Liver (tissue), 7 donors: ENCODE measurements at regions not wholly inside any gene's neighbourhood (a gene's known extent, or its start where the extent isn't known, plus 50 kb on each side); places are given as distances from the start of the nearest gene placed in this dataset.

ENCODE experiments used
- DNase-seq: peaks from one replicate; pipeline ENCODE4 v3.0.0-alpha.2; 2017; ENCODE audit warnings: low spot score
- H3K27ac ChIP-seq, 2 donors: one replicate each; pipeline ENCODE4 v1.7.0; 2013; ENCODE audit warnings: inconsistent platforms in 2 of 2, low read length in 2 of 2, control low read depth in 1 of 2, low read depth in 1 of 2, mild to moderate bottlenecking in 1 of 2
- H3K27me3 ChIP-seq, 4 donors: one replicate each; pipeline versions ENCODE4 v1.6.1 to v1.7.0; 2013; ENCODE audit warnings: low read length in 3 of 4, inconsistent platforms in 1 of 4, mild to moderate bottlenecking in 1 of 4, moderate library complexity in 1 of 4; ENCODE audit not compliant: control insufficient read depth in 4 of 4, insufficient read depth in 4 of 4
- H3K36me3 ChIP-seq, 4 donors: one replicate each; pipeline versions ENCODE4 v1.6.1 to v1.7.0; 2013; ENCODE audit warnings: low read length in 3 of 4, mild to moderate bottlenecking in 3 of 4, low read depth in 1 of 4, moderate library complexity in 1 of 4; ENCODE audit not compliant: control insufficient read depth in 4 of 4, insufficient read depth in 3 of 4
- H3K4me1 ChIP-seq, 4 donors: one replicate each; pipeline versions ENCODE4 v1.6.1 to v1.7.0; 2013; ENCODE audit warnings: low read length in 3 of 4, mild to moderate bottlenecking in 3 of 4, moderate library complexity in 1 of 4; ENCODE audit not compliant: control insufficient read depth in 4 of 4, insufficient read depth in 4 of 4
- H3K4me3 ChIP-seq, 3 donors: one replicate each; pipeline versions ENCODE4 v1.6.1 to v1.7.0; 2013; ENCODE audit warnings: low read length in 3 of 3, control low read depth in 1 of 3, low read depth in 1 of 3, mild to moderate bottlenecking in 1 of 3
- H3K9ac ChIP-seq, 2 donors: one replicate each; pipeline ENCODE4 v1.7.0; 2013; ENCODE audit warnings: low read length in 2 of 2, mild to moderate bottlenecking in 2 of 2, moderate library complexity in 2 of 2, control low read depth in 1 of 2, low read depth in 1 of 2
- H3K9me3 ChIP-seq, 4 donors: one replicate each; pipeline versions ENCODE4 v1.6.1 to v1.7.0; 2013; ENCODE audit warnings: low read length in 3 of 4; ENCODE audit not compliant: control insufficient read depth in 4 of 4
- EGR1 ChIP-seq, 2 donors: IDR thresholded peaks; 2 replicates each; pipeline ENCODE4 v1.6.1; 2016 to 2018; ENCODE audit warnings: antibody characterized with exemption in 2 of 2, low read depth in 2 of 2
- FOXA1 ChIP-seq: IDR thresholded peaks from 2 replicates; pipeline ENCODE4 v1.6.1; 2016; ENCODE audit warnings: antibody characterized with exemption
- FOXA2 ChIP-seq: IDR thresholded peaks from 2 replicates; pipeline ENCODE4 v1.6.1; 2016; ENCODE audit warnings: antibody characterized with exemption
- GABPA ChIP-seq, 2 donors: IDR thresholded peaks in 1 of 2; conservative IDR thresholded peaks in 1 of 2; 2 replicates each; pipeline ENCODE4 v1.6.1; 2016; ENCODE audit warnings: antibody characterized with exemption in 2 of 2, mild to moderate bottlenecking in 1 of 2, moderate library complexity in 1 of 2
- HNF4A ChIP-seq, 2 donors: conservative IDR thresholded peaks; 2 replicates each; pipeline ENCODE4 v1.6.1; 2016; ENCODE audit warnings: antibody characterized with exemption in 2 of 2, mild to moderate bottlenecking in 2 of 2
- HNF4G ChIP-seq: IDR thresholded peaks from 2 replicates; pipeline ENCODE4 v1.6.1; 2016; ENCODE audit warnings: antibody characterized with exemption
- JUND ChIP-seq, 2 donors: IDR thresholded peaks; 2 replicates each; pipeline ENCODE4 v1.6.1; 2016; ENCODE audit warnings: antibody characterized with exemption in 2 of 2
- NR2F2 ChIP-seq: IDR thresholded peaks from 2 replicates; pipeline ENCODE4 v1.6.1; 2016; ENCODE audit warnings: antibody characterized with exemption
- RAD21 ChIP-seq, 2 donors: IDR thresholded peaks; 2 replicates each; pipeline ENCODE4 v1.6.1; 2016; ENCODE audit warnings: antibody characterized with exemption in 2 of 2, mild to moderate bottlenecking in 2 of 2
- RXRA ChIP-seq, 2 donors: IDR thresholded peaks; 2 replicates each; pipeline ENCODE4 v1.6.1; 2017 to 2018; ENCODE audit warnings: antibody characterized with exemption in 2 of 2, mild to moderate bottlenecking in 1 of 2
- SP1 ChIP-seq: IDR thresholded peaks from 2 replicates; pipeline ENCODE4 v1.6.1; 2018; ENCODE audit warnings: antibody characterized with exemption, mild to moderate bottlenecking
- TAF1 ChIP-seq: conservative IDR thresholded peaks from 2 replicates; pipeline ENCODE4 v1.6.1; 2016; ENCODE audit warnings: antibody characterized with exemption, mild to moderate bottlenecking
- YY1 ChIP-seq: IDR thresholded peaks from 2 replicates; pipeline ENCODE4 v1.6.1; 2016; ENCODE audit warnings: antibody characterized with exemption, mild to moderate bottlenecking
- WGBS: extraction: QIAGEN DNeasy Blood & Tissue Kit; methylation state at CpG from one replicate; pipeline ENCODE4 v1.1.7; 2013; 5-methylcytosine and 5-hydroxymethylcytosine counted together
- TF ChIP-seq, protein P1 (sequence below): IDR thresholded peaks from 2 replicates; pipeline ENCODE4 v1.6.1; 2016; ENCODE audit warnings: antibody characterized with exemption
- TF ChIP-seq, protein P2 (sequence below): IDR thresholded peaks from 2 replicates; pipeline ENCODE4 v1.6.1; 2016; ENCODE audit warnings: antibody characterized with exemption
- TF ChIP-seq, protein P3 (sequence below): IDR thresholded peaks from 2 replicates; pipeline ENCODE4 v1.6.1; 2016; ENCODE audit warnings: antibody characterized with exemption, mild to moderate bottlenecking
- TF ChIP-seq, protein P4 (sequence below): IDR thresholded peaks from 2 replicates; pipeline ENCODE4 v1.6.1; 2016; ENCODE audit warnings: antibody characterized with exemption
- donor health status: healthy.
- donor health status: healthy.
- donor health status: healthy.
- donor health status: healthy.

DNA sequence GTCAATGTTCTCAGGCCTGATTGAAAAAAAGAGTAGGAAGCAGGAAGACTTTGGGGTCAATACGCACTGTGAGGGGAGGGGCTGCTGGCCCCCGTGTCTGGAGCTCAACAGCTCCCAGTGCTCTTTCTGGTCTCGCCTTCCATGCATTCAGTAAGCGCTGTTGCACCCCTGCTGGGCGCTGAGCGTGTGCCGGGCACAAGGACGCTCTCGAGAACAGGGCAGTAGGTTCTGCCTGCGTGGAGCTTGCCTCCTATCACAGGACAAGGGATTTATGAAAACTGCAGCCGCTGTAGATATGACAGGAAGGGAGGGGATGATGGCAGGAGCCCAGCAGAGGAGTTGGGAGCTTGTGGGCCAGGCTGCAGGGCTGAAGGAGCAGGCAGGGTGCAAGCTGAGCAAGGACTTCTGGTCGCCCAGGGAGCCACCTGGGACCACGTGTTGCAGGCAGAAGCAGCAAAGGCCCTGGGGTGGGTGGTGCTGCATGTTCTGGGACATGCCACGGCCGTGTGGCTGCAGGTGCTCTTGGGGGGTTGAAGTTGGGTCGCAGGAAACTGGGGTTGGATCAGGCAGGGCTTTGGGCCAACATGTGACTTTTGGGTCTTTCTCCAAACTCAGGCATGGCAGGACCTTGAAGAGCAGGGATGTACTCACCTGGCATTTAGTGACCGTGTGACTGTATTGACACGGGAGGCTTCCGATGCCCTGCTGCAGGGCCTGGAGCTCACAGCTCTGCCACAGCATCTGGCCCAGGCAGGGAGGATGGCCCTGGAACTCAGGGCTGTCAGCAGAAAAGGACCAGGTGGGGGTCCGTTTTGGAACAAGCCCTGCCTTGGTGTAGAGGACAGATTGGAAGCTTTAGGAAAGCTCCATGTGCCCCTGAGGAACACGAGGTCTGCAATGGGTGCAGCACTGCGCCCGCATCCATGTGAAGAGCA is 97.9 kb downstream of the CPZ start:
- Histone ChIP-seq H3K4me1 (no peaks in the 10 kb centered on the region), H3K36me3 (no peaks in the 10 kb centered on the region), H3K9ac (no peak overlapping the region), H3K27ac (no peak overlapping the region), H3K27me3 (peaks cover 0 to 10% (median 3%) of the 10 kb centered on the region in 4 donors), H3K4me3 (no peak overlapping the region), H3K9me3 (no peaks in the 10 kb centered on the region)
- no peak for DNase-seq
- 61% methylated on average over 23 of the region's 23 CpGs for WGBS
- TF ChIP-seq, protein P1, sequence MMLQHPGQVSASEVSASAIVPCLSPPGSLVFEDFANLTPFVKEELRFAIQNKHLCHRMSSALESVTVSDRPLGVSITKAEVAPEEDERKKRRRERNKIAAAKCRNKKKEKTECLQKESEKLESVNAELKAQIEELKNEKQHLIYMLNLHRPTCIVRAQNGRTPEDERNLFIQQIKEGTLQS: no peak
- no peak for TF ChIP-seq YY1
- TF ChIP-seq RAD21 (IDR thresholded peaks at IDR 0.05): no peak
- TF ChIP-seq, protein P2, sequence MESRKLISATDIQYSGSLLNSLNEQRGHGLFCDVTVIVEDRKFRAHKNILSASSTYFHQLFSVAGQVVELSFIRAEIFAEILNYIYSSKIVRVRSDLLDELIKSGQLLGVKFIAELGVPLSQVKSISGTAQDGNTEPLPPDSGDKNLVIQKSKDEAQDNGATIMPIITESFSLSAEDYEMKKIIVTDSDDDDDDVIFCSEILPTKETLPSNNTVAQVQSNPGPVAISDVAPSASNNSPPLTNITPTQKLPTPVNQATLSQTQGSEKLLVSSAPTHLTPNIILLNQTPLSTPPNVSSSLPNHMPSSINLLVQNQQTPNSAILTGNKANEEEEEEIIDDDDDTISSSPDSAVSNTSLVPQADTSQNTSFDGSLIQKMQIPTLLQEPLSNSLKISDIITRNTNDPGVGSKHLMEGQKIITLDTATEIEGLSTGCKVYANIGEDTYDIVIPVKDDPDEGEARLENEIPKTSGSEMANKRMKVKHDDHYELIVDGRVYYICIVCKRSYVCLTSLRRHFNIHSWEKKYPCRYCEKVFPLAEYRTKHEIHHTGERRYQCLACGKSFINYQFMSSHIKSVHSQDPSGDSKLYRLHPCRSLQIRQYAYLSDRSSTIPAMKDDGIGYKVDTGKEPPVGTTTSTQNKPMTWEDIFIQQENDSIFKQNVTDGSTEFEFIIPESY: no peak
- TF ChIP-seq, protein P3, sequence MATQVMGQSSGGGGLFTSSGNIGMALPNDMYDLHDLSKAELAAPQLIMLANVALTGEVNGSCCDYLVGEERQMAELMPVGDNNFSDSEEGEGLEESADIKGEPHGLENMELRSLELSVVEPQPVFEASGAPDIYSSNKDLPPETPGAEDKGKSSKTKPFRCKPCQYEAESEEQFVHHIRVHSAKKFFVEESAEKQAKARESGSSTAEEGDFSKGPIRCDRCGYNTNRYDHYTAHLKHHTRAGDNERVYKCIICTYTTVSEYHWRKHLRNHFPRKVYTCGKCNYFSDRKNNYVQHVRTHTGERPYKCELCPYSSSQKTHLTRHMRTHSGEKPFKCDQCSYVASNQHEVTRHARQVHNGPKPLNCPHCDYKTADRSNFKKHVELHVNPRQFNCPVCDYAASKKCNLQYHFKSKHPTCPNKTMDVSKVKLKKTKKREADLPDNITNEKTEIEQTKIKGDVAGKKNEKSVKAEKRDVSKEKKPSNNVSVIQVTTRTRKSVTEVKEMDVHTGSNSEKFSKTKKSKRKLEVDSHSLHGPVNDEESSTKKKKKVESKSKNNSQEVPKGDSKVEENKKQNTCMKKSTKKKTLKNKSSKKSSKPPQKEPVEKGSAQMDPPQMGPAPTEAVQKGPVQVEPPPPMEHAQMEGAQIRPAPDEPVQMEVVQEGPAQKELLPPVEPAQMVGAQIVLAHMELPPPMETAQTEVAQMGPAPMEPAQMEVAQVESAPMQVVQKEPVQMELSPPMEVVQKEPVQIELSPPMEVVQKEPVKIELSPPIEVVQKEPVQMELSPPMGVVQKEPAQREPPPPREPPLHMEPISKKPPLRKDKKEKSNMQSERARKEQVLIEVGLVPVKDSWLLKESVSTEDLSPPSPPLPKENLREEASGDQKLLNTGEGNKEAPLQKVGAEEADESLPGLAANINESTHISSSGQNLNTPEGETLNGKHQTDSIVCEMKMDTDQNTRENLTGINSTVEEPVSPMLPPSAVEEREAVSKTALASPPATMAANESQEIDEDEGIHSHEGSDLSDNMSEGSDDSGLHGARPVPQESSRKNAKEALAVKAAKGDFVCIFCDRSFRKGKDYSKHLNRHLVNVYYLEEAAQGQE: no peak
- TF ChIP-seq GABPA (IDR thresholded peaks at IDR 0.05 in 1 of 2, conservative IDR thresholded peaks at IDR 0.05 in 1 of 2): no peak
- no peak for TF ChIP-seq HNF4G
- no peak for TF ChIP-seq FOXA2

DNA sequence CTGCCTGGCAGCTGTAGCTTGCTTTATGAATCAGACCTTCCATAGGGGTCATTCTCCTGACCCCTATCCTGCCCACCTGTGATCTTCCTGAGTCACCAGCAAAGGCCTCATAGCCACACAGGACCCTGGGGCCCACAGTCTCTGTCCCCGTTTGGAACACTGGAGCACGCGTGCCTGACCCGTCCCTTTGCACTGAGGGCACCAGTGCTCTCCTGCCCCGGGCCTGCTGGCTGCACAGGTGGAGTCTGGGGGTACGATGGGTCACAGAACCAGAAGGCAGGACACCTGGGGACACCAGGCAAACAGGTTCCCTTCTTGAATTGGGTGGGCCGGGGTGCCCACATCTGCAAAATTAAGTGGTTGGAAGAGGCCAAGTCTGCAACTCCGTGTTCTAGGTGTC is 97.2 kb downstream of the CPZ start:
- H3K9me3 ChIP-seq: no peaks in the 10 kb centered on the region
- H3K27me3 ChIP-seq: peaks cover 0 to 10% (median 3%) of the 10 kb centered on the region in 4 donors
- no peaks in the 10 kb centered on the region for H3K36me3 ChIP-seq
- H3K27ac ChIP-seq: no peak overlapping the region
- WGBS: 71% methylated on average over 8 of the region's 8 CpGs
- no peak for DNase-seq
- no peaks in the 10 kb centered on the region for H3K4me1 ChIP-seq
- no peak overlapping the region for H3K4me3 ChIP-seq
- no peak overlapping the region for H3K9ac ChIP-seq
- TF ChIP-seq RXRA (IDR thresholded peaks at IDR 0.05) (no peak), SP1 (no peak), TAF1 (no peak), YY1 (no peak), EGR1 (IDR thresholded peaks at IDR 0.05; ENCODE audit: low read depth in 2 of 2) (no peak), HNF4A (conservative IDR thresholded peaks at IDR 0.05) (no peak), FOXA1 (no peak), NR2F2 (no peak), FOXA2 (no peak), JUND (IDR thresholded peaks at IDR 0.05) (no peak)
- TF ChIP-seq, protein P1: no peak
- TF ChIP-seq, protein P3: no peak
- TF ChIP-seq, protein P2: no peak
- TF ChIP-seq, protein P4, sequence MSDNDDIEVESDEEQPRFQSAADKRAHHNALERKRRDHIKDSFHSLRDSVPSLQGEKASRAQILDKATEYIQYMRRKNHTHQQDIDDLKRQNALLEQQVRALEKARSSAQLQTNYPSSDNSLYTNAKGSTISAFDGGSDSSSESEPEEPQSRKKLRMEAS: no peak
